H1 (cell line): ENCODE measurements at regions not wholly inside any gene's neighbourhood (a gene's known extent, or its start where the extent isn't known, plus 50 kb on each side); places are given as distances from the start of the nearest gene placed in this dataset.

Experiments used
- CTCF ChIA-PET: fragments of 300-600 bp; sonication (Branson Sonifier 250); formaldehyde crosslinking; loops from one replicate; lab custom pipeline; 2021; ENCODE audit not compliant: partially characterized antibody; lab: Charles Lee
- POLR2A ChIA-PET: fragments of 300-600 bp; sonication (Branson Sonifier 250); formaldehyde crosslinking; loops from one replicate; lab custom pipeline; 2021; ENCODE audit warnings: inconsistent platforms; ENCODE audit not compliant: partially characterized antibody; lab: Charles Lee
- DNase-seq, 2 experiments: peaks; one replicate each; pipeline versions ENCODE4 v3.0.0 to v3.0.0-alpha.2; 2010 to 2022; ENCODE audit warnings: low spot score in 2 of 2, low read depth in 1 of 2, mixed read lengths in 1 of 2
- FAIRE-seq: peaks from 2 replicates; lab custom pipeline; 2011; peaks lifted over from hg19 to GRCh38; lab: Jason Lieb, UNC
- H2AFZ ChIP-seq: 2 replicates; pipeline ENCODE4 v1.8.1; 2012; ENCODE audit warnings: low read length, inconsistent platforms
- H2AK5ac ChIP-seq: 2 replicates; pipeline ENCODE4 v1.6.1; 2013; ENCODE audit warnings: low read depth, low read length
- H2BK120ac ChIP-seq: replicated peaks from 2 replicates; pipeline ENCODE3; 2013; ENCODE audit warnings: low read depth, low read length, inconsistent platforms
- H2BK12ac ChIP-seq: 2 replicates; pipeline ENCODE4 v1.6.1; 2013; ENCODE audit warnings: low read depth, low read length
- H2BK15ac ChIP-seq: 2 replicates; pipeline ENCODE4 v1.6.1; 2013; ENCODE audit warnings: low read length
- H2BK20ac ChIP-seq: 2 replicates; pipeline ENCODE4 v1.6.1; 2013; ENCODE audit warnings: low read length
- H2BK5ac ChIP-seq: 2 replicates; pipeline ENCODE4 v1.6.1; 2013; ENCODE audit warnings: low read depth, low read length
- H3K14ac ChIP-seq: 2 replicates; pipeline ENCODE4 v1.6.1; 2013; ENCODE audit warnings: inconsistent platforms; ENCODE audit not compliant: insufficient read length
- H3K18ac ChIP-seq: 2 replicates; pipeline ENCODE4 v1.6.1; 2013; ENCODE audit warnings: low read length; ENCODE audit errors: extremely low read depth
- H3K23ac ChIP-seq: 2 replicates; pipeline ENCODE4 v1.6.1; 2013; ENCODE audit warnings: inconsistent platforms; ENCODE audit not compliant: insufficient read length
- H3K23me2 ChIP-seq: 2 replicates; pipeline ENCODE4 v1.6.1; 2013; ENCODE audit warnings: low read depth, low read length
- H3K27ac ChIP-seq: 2 replicates; pipeline ENCODE4 v1.6.1; 2011; ENCODE audit warnings: low read depth, low read length, inconsistent platforms
- H3K27me3 ChIP-seq, 4 experiments: replicated peaks in 1 of 4; 1 replicate in 1 of 4; 2 replicates in 3 of 4; pipeline versions ENCODE4 v1.6.1 to v1.8.1; 2011 to 2013; ENCODE audit warnings: low read length in 3 of 4, mild to moderate bottlenecking in 3 of 4, inconsistent platforms in 2 of 4, mixed read lengths in 2 of 4, moderate library complexity in 1 of 4; ENCODE audit not compliant: control insufficient read depth in 3 of 4, insufficient read depth in 3 of 4; ENCODE audit errors: extremely low read depth in 1 of 4
- H3K36me3 ChIP-seq, 4 experiments: 2 replicates each; pipeline versions ENCODE4 v1.6.1 to v1.8.1; 2011 to 2013; ENCODE audit warnings: mild to moderate bottlenecking in 4 of 4, low read length in 3 of 4, moderate library complexity in 2 of 4, control low read depth in 1 of 4, inconsistent platforms in 1 of 4; ENCODE audit not compliant: insufficient read depth in 4 of 4, control insufficient read depth in 2 of 4
- H3K4ac ChIP-seq: replicated peaks from 2 replicates; pipeline ENCODE3; 2013; ENCODE audit warnings: low read length, low read depth, mixed read lengths, inconsistent platforms; ENCODE audit not compliant: insufficient read length
- H3K4me1 ChIP-seq, 4 experiments: replicated peaks in 1 of 4; 1 replicate in 1 of 4; 2 replicates in 3 of 4; pipeline versions ENCODE4 v1.6.1 to v1.8.1; 2011 to 2013; ENCODE audit warnings: low read length in 3 of 4, inconsistent platforms in 2 of 4, mixed read lengths in 1 of 4; ENCODE audit not compliant: insufficient read depth in 4 of 4, control insufficient read depth in 3 of 4
- H3K4me2 ChIP-seq, 2 experiments: 2 replicates each; pipeline versions ENCODE4 v1.6.1 to v1.8.1; 2011 to 2013; ENCODE audit warnings: low read depth in 2 of 2, low read length in 2 of 2, control low read depth in 1 of 2, inconsistent platforms in 1 of 2, mild to moderate bottlenecking in 1 of 2; ENCODE audit not compliant: insufficient read depth in 1 of 2
- H3K4me3 ChIP-seq, 4 experiments: fragments of 200-600, 300-600 bp in 1 of 4; sonication (generic), shearing (Covaris generic), sonication (Bioruptor Twin) in 1 of 4; 2 replicates each; pipeline versions ENCODE4 v1.5.1 to v1.8.1; 2011 to 2016; ENCODE audit warnings: low read length in 4 of 4, low read depth in 3 of 4, control low read depth in 2 of 4, inconsistent platforms in 2 of 4, mild to moderate bottlenecking in 2 of 4, mixed read lengths in 1 of 4, moderate library complexity in 1 of 4; ENCODE audit not compliant: insufficient read depth in 2 of 4; ENCODE audit errors: extremely low read depth in 1 of 4
- H3K56ac ChIP-seq: replicated peaks from 2 replicates; pipeline ENCODE3; 2013; ENCODE audit warnings: low read depth, mild to moderate bottlenecking, mixed read lengths, low read length, inconsistent platforms; ENCODE audit not compliant: insufficient read length
- H3K79me1 ChIP-seq: 2 replicates; pipeline ENCODE4 v1.6.1; 2013; ENCODE audit warnings: low read depth, low read length, control low read depth
- H3K79me2 ChIP-seq, 2 experiments: 2 replicates each; pipeline versions ENCODE4 v1.6.1 to v1.8.1; 2012 to 2013; ENCODE audit warnings: low read length in 2 of 2, mild to moderate bottlenecking in 2 of 2, inconsistent platforms in 1 of 2; ENCODE audit not compliant: insufficient read depth in 2 of 2, control insufficient read depth in 1 of 2
- H3K9ac ChIP-seq, 4 experiments: replicated peaks in 1 of 4; 1 replicate in 1 of 4; 2 replicates in 3 of 4; pipeline versions ENCODE4 v1.6.1 to v1.8.1; 2011 to 2013; ENCODE audit warnings: low read depth in 3 of 4, low read length in 3 of 4, control low read depth in 2 of 4, mild to moderate bottlenecking in 2 of 4, moderate library complexity in 2 of 4, inconsistent platforms in 1 of 4; ENCODE audit errors: extremely low read depth in 1 of 4
- H3K9me3 ChIP-seq, 2 experiments: 2 replicates each; pipeline versions ENCODE4 v1.6.1 to v1.8.1; 2012 to 2013; ENCODE audit warnings: mild to moderate bottlenecking in 2 of 2, moderate library complexity in 2 of 2, control low read depth in 1 of 2, inconsistent platforms in 1 of 2, low read depth in 1 of 2, low read length in 1 of 2, mixed read lengths in 1 of 2; ENCODE audit not compliant: insufficient read depth in 2 of 2
- H4K20me1 ChIP-seq, 2 experiments: replicated peaks in 1 of 2; 2 replicates each; pipeline versions ENCODE3 to v1.8.1; 2011 to 2013; ENCODE audit warnings: inconsistent platforms in 2 of 2, low read length in 2 of 2, mild to moderate bottlenecking in 1 of 2; ENCODE audit not compliant: insufficient read depth in 2 of 2, control insufficient read depth in 1 of 2
- H4K5ac ChIP-seq: 2 replicates; pipeline ENCODE4 v1.6.1; 2013; ENCODE audit warnings: low read length, low read depth, mixed read lengths, inconsistent platforms; ENCODE audit not compliant: insufficient read length
- H4K8ac ChIP-seq: 2 replicates; pipeline ENCODE4 v1.8.0; 2013; ENCODE audit warnings: mild to moderate bottlenecking, moderate library complexity, low read length, inconsistent platforms; ENCODE audit not compliant: insufficient read depth; ENCODE audit errors: extremely low read depth
- H4K91ac ChIP-seq: replicated peaks from 2 replicates; pipeline ENCODE3; 2013; ENCODE audit warnings: low read length, mixed read lengths, inconsistent platforms; ENCODE audit not compliant: insufficient read length
- EZH2 ChIP-seq: fragments of 200-600 bp; sonication (generic); IDR thresholded peaks from 2 replicates; pipeline ENCODE4 v1.7.1; 2012; ENCODE audit warnings: low read depth, mild to moderate bottlenecking, moderate library complexity, low read length, inconsistent platforms; ENCODE audit not compliant: severe bottlenecking
- GABPA ChIP-seq: IDR thresholded peaks from 2 replicates; pipeline ENCODE4 v1.6.1; 2011; ENCODE audit warnings: mild to moderate bottlenecking, low read length, moderate library complexity, borderline replicate concordance; ENCODE audit not compliant: insufficient read depth
- KDM1A ChIP-seq: fragments of 200-600, 300-600 bp; sonication (generic); IDR thresholded peaks from 2 replicates; pipeline ENCODE4 v1.7.1; 2016; ENCODE audit warnings: mild to moderate bottlenecking, low read length, borderline replicate concordance
- RFX5 ChIP-seq: IDR thresholded peaks from 2 replicates; pipeline ENCODE4 v1.6.1; 2011; ENCODE audit warnings: low read depth, low read length, improper control_type of control experiment, borderline replicate concordance
- SIX5 ChIP-seq: IDR thresholded peaks from 2 replicates; pipeline ENCODE4 v1.6.1; 2011; ENCODE audit warnings: mild to moderate bottlenecking, low read depth, low read length
- TBP ChIP-seq: IDR thresholded peaks from 2 replicates; pipeline ENCODE4 v1.6.1; 2011; ENCODE audit warnings: low read depth, low read length, improper control_type of control experiment
- YY1 ChIP-seq: IDR thresholded peaks from 2 replicates; pipeline ENCODE4 v1.6.1; 2011; ENCODE audit warnings: low read depth, mild to moderate bottlenecking, low read length
- WGBS, 2 experiments: shearing (Covaris generic) in 1 of 2; methylation state at CpG; one replicate each; pipeline versions ENCODE4 v1.1.6 to v1.1.7; 2013 to 2015; ENCODE audit warnings: low lambda C conversion rate in 2 of 2, mixed read lengths in 2 of 2, inconsistent platforms in 1 of 2, low coverage in 1 of 2, missing lambda C conversion rate in 1 of 2; ENCODE audit not compliant: insufficient replicate concordance in 2 of 2, insufficient coverage in 1 of 2, insufficient read length in 1 of 2; ENCODE audit errors: extremely low coverage in 1 of 2, missing lambda C conversion rate in 1 of 2; 5-methylcytosine and 5-hydroxymethylcytosine counted together

- FAIRE-seq (no peak), DNase-seq (no peak)
- no peak overlapping the region for H4K91ac ChIP-seq
- no peak overlapping the region for H2BK12ac ChIP-seq
- H3K14ac ChIP-seq = no peak overlapping the region
- H4K5ac ChIP-seq = no peak overlapping the region
- H3K79me2 ChIP-seq = no peaks in the 10 kb centered on the region
- H3K4ac ChIP-seq = no peak overlapping the region
- no peaks in the 10 kb centered on the region for H3K9me3 ChIP-seq
- no peak overlapping the region for H3K56ac ChIP-seq
- no peaks in the 10 kb centered on the region for H3K79me1 ChIP-seq
- no peaks in the 10 kb centered on the region for H4K20me1 ChIP-seq
- peak overlapping the region; percentile 20; the same call in 1 of the 2 replicates for H4K8ac ChIP-seq
- ChIA-PET CTCF (interaction anchor here (0.6 kb wide), 1 partner anchor 338 kb away, joined by 3 read pairs; no protein-coding TSS in a partner anchor), POLR2A (no interaction called here)
- H3K4me1 ChIP-seq = no peaks in the 10 kb centered on the region
- TF ChIP-seq SIX5 (no peak), GABPA (no peak), RFX5 (no peak), YY1 (no peak), TBP (no peak), EZH2 (no peak), KDM1A (no peak)
- H3K9ac ChIP-seq = no peak overlapping the region
- H3K18ac ChIP-seq = no peak overlapping the region
- H3K4me2 ChIP-seq = no peak overlapping the region
- 90% methylated on average over 5 of the region's 5 CpGs; no CpG with 5 or more reads in 1 of the 2 experiments for WGBS, 2 experiments
- no peak overlapping the region for H2AFZ ChIP-seq
- no peaks in the 10 kb centered on the region for H3K23me2 ChIP-seq
- no peak overlapping the region for H2BK5ac ChIP-seq
- no peak overlapping the region for H3K23ac ChIP-seq
- H3K4me3 ChIP-seq = no peak overlapping the region
- H3K27ac ChIP-seq = no peak overlapping the region
- no peak overlapping the region for H2BK120ac ChIP-seq
- 0 out of 7 replicates have a peak, but pooled peaks cover 0 to 2% (median 0%) of the 10 kb centered on the region in 4 experiments for H3K27me3 ChIP-seq
- no peak overlapping the region for H2AK5ac ChIP-seq
- no peaks in the 10 kb centered on the region for H3K36me3 ChIP-seq
- H2BK20ac ChIP-seq = no peak overlapping the region
- no peak overlapping the region for H2BK15ac ChIP-seq
Observed at GRCh38 chr6:3603340-3604130, 146.7 kb upstream of the SLC22A23 start.
